NCI-H146 treated with DMSO at 0.1 percent for 48 hours (cell line): ENCODE measurements at regions not wholly inside any gene's neighbourhood (a gene's known extent, or its start where the extent isn't known, plus 50 kb on each side); places are given as distances from the start of the nearest gene placed in this dataset.

Experiments used
- DNase-seq: peaks from one replicate; lab custom pipeline; 2025; ENCODE audit not compliant: unreplicated experiment; lab: John Stamatoyannopoulos, UW

- DNase-seq, result no peak
Measured at GRCh38 chr12:116654226-116654743, 83.6 kb downstream of the SPRING1 start.

- no peak for DNase-seq
Measured at GRCh38 chr12:116651089-116651488, 86.8 kb downstream of the SPRING1 start.

- DNase-seq, result no peak
Measured at GRCh38 chr12:116650585-116651087, 87.2 kb downstream of the SPRING1 start.

GRCh38 chr12:116650062-116650461 is 87.8 kb downstream of the SPRING1 start:
- no peak for DNase-seq

- no peak for DNase-seq
Measured at GRCh38 chr12:116647813-116648212, 88.6 kb downstream of the MAP1LC3B2 start.

- no peak for DNase-seq
Measured at GRCh38 chr12:116646901-116647300, 87.7 kb downstream of the MAP1LC3B2 start.

- DNase-seq, result no peak
Measured at GRCh38 chr12:116644806-116645205, 85.6 kb downstream of the MAP1LC3B2 start.

- no peak for DNase-seq
Measured at GRCh38 chr12:116642683-116643082, 83.5 kb downstream of the MAP1LC3B2 start.

- DNase-seq, result no peak
Measured at GRCh38 chr12:116642106-116642505, 82.9 kb downstream of the MAP1LC3B2 start.

- DNase-seq, result no peak
Measured at GRCh38 chr12:116640281-116640680, 81.1 kb downstream of the MAP1LC3B2 start.

GRCh38 chr12:116639765-116640164 is 80.6 kb downstream of the MAP1LC3B2 start:
- DNase-seq, result no peak

GRCh38 chr12:116638376-116638775 is 79.2 kb downstream of the MAP1LC3B2 start:
- no peak for DNase-seq

- DNase-seq, result no peak
Measured at GRCh38 chr12:116637589-116638150, 78.5 kb downstream of the MAP1LC3B2 start.

- DNase-seq, result no peak
Measured at GRCh38 chr12:116636608-116637519, 77.7 kb downstream of the MAP1LC3B2 start.

- no peak for DNase-seq
Measured at GRCh38 chr12:116635487-116635886, 76.3 kb downstream of the MAP1LC3B2 start.

- DNase-seq, result no peak
Measured at GRCh38 chr12:116633476-116633875, 74.3 kb downstream of the MAP1LC3B2 start.

GRCh38 chr12:116631619-116632018 is 72.4 kb downstream of the MAP1LC3B2 start:
- DNase-seq, result no peak

- DNase-seq, result no peak
Measured at GRCh38 chr12:116630762-116631161, 71.6 kb downstream of the MAP1LC3B2 start.

- DNase-seq, result no peak
Measured at GRCh38 chr12:116629480-116629879, 70.3 kb downstream of the MAP1LC3B2 start.

- no peak for DNase-seq
Measured at GRCh38 chr12:116628989-116629388, 69.8 kb downstream of the MAP1LC3B2 start.

- no peak for DNase-seq
Measured at GRCh38 chr12:116628450-116628793, 69.2 kb downstream of the MAP1LC3B2 start.
